GM12878 (cell line): ENCODE measurements at regions not wholly inside any gene's neighbourhood (a gene's known extent, or its start where the extent isn't known, plus 50 kb on each side); places are given as distances from the start of the nearest gene placed in this dataset.

ENCODE experiments used
- CHD4 ChIP-seq: fragments of 200-600 bp; sonication (generic); IDR thresholded peaks from 2 replicates; pipeline ENCODE4 v1.6.1; 2016; ENCODE audit warnings: mild to moderate bottlenecking
- POLR2A ChIP-seq: IDR thresholded peaks from 2 replicates; pipeline ENCODE4 v1.6.1; 2011; ENCODE audit warnings: low read depth, mild to moderate bottlenecking, low read length
- POLR2AphosphoS5 ChIP-seq: IDR thresholded peaks from 2 replicates; pipeline ENCODE4 v1.6.1; 2011; ENCODE audit warnings: mild to moderate bottlenecking, low read length, inconsistent platforms
- RAD21 ChIP-seq: IDR thresholded peaks from 2 replicates; pipeline ENCODE4 v1.6.1; 2011; ENCODE audit warnings: mild to moderate bottlenecking, low read depth, low read length, moderate library complexity; ENCODE audit not compliant: insufficient read depth
- RFX5 ChIP-seq: IDR thresholded peaks from 2 replicates; pipeline ENCODE4 v1.6.1; 2011; ENCODE audit warnings: low read depth, low read length, improper control_type of control experiment
- TF ChIP-seq, protein P1 (sequence below), 3 experiments: IDR thresholded peaks in 2 of 3; conservative IDR thresholded peaks in 1 of 3; 2 replicates each; pipeline ENCODE4 v1.5.1; 2011; ENCODE audit warnings: low read depth in 3 of 3, low read length in 3 of 3, mild to moderate bottlenecking in 3 of 3, control low read depth in 2 of 3, moderate library complexity in 2 of 3, inconsistent platforms in 1 of 3, mixed read lengths in 1 of 3; ENCODE audit not compliant: control insufficient read depth in 2 of 3, insufficient read depth in 1 of 3; ENCODE audit errors: extremely low read depth in 1 of 3

DNA sequence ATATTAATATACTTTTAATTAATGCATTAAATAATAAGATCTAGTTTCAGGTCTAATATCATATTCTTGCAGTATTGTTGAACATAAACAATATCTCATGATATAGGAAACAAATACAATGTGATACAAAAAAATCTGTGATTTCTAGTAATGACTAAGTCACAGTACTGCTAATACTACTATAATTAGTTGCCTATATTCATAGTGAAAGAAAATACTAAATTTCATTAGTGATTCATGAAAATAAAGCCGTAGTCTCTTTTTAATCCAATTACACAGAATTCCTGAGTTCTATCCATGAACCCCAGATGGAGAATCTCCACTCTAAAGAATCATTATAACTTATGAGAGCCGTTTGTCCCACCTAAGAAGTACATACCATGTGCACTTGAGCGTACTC is 266.3 kb upstream of the ACVR2A start:
- TF ChIP-seq, protein P1, sequence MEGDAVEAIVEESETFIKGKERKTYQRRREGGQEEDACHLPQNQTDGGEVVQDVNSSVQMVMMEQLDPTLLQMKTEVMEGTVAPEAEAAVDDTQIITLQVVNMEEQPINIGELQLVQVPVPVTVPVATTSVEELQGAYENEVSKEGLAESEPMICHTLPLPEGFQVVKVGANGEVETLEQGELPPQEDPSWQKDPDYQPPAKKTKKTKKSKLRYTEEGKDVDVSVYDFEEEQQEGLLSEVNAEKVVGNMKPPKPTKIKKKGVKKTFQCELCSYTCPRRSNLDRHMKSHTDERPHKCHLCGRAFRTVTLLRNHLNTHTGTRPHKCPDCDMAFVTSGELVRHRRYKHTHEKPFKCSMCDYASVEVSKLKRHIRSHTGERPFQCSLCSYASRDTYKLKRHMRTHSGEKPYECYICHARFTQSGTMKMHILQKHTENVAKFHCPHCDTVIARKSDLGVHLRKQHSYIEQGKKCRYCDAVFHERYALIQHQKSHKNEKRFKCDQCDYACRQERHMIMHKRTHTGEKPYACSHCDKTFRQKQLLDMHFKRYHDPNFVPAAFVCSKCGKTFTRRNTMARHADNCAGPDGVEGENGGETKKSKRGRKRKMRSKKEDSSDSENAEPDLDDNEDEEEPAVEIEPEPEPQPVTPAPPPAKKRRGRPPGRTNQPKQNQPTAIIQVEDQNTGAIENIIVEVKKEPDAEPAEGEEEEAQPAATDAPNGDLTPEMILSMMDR (IDR thresholded peaks at IDR 0.05 in 2 of 3, conservative IDR thresholded peaks at IDR 0.05 in 1 of 3; ENCODE audit: control insufficient read depth in 2 of 3, extremely low read depth in 1 of 3, insufficient read depth in 1 of 3, low read depth in 3 of 3, low read length in 3 of 3) = no peak
- no peak for TF ChIP-seq POLR2AphosphoS5
- no peak for TF ChIP-seq CHD4
- TF ChIP-seq RAD21 = no peak
- no peak for TF ChIP-seq POLR2A
- no peak for TF ChIP-seq RFX5
